ENCODE measurements at regions not wholly inside any gene's neighbourhood (a gene's known extent, or its start where the extent isn't known, plus 50 kb on each side); places are given as distances from the start of the nearest gene placed in this dataset.

- no peak for TF ChIP-seq CTCF (IDR thresholded peaks at IDR 0.05; ENCODE audit: low read length, missing control alignments)
These were observed 54.5 kb upstream of the BTC start for GRCh38 chr4:74848774-74849173.

GRCh38 chr4:74845834-74846233, 51.5 kb upstream of the BTC start:
- H3K4me3 ChIP-seq (replicated peaks; ENCODE audit: low read depth, low read length) = no peak overlapping the region
- no peak for DNase-seq (ENCODE audit: low read depth)
- TF ChIP-seq CTCF (IDR thresholded peaks at IDR 0.05; ENCODE audit: low read length, missing control alignments) = no peak

More at GRCh38 chr4:74848774-74849173, 54.5 kb upstream of the BTC start:
- no peak for DNase-seq (ENCODE audit: low read depth)
- no peak overlapping the region for H3K4me3 ChIP-seq (replicated peaks; ENCODE audit: low read depth, low read length)

Data from fibroblast of pulmonary artery (primary cell).